GM21528 (cell line): ENCODE measurements at regions not wholly inside any gene's neighbourhood (a gene's known extent, or its start where the extent isn't known, plus 50 kb on each side); places are given as distances from the start of the nearest gene placed in this dataset.

ENCODE experiments used
- ATAC-seq: cut with Tn5 transposase; IDR thresholded peaks from one replicate; pipeline ENCODE4 v1.9.1; 2021; ENCODE audit warnings: mild to moderate bottlenecking, moderate library complexity; ENCODE audit not compliant: unreplicated experiment, low FRiP score

GRCh38 chr6:137357263-137357947 lies 136.8 kb downstream of the OLIG3 start:
- no peak for ATAC-seq

GRCh38 chr6:137353842-137354397 lies 134.7 kb upstream of the IFNGR1 start:
- ATAC-seq = no peak

DNA sequence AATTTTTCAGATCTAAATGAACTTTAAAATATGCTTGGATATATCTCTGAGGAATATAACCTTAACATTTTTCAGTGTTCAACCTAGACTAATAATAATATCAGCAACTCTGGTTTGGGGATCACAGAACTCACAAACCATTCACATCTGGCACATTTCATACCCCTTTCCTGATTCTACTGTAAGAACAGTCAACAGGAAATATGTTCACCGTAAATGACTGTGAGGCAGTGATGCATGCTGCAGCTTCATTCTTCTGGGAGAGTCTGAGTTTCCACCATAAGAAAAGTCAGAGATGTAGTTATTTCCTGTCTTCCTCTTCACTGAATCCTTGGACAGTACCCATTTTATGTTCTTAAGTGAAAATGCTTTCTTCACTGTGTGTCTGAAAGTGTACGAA lies 134.2 kb upstream of the IFNGR1 start:
- ATAC-seq = no peak

GRCh38 chr6:137352859-137353258 lies 133.7 kb upstream of the IFNGR1 start:
- ATAC-seq = no peak

DNA sequence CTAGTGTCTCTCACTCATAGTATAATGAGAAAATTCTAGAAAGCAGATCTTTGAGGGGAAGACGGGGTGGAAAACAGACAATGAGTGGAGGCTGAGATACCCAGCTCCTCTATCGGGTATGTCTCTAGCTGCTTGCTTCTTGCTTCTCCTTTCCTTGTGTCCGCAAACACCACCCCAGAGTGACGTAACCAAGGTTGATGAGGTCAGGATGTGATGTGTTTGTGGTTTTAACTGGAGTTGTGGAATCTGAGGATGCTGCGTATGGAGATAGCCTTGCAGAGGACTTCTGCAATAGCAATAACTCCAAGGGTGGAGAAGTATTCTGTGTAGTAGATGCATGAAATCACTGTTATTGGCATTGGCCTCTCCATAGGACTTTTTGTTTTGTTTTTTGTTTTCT lies 132.7 kb upstream of the IFNGR1 start:
- ATAC-seq = no peak

GRCh38 chr6:137350857-137351256 lies 131.7 kb upstream of the IFNGR1 start:
- no peak for ATAC-seq

- ATAC-seq = no peak
Observed at GRCh38 chr6:137349856-137350830, 131.0 kb upstream of the IFNGR1 start.

- no peak for ATAC-seq
Observed at GRCh38 chr6:137348777-137349176, 129.6 kb upstream of the IFNGR1 start.

- no peak for ATAC-seq
Observed at GRCh38 chr6:137343241-137343640, 124.1 kb upstream of the IFNGR1 start.

- no peak for ATAC-seq
Observed at GRCh38 chr6:137342607-137343190, 123.5 kb upstream of the IFNGR1 start.

- no peak for ATAC-seq
Observed at GRCh38 chr6:137341681-137342195, 122.6 kb upstream of the IFNGR1 start.

- no peak for ATAC-seq
Observed at GRCh38 chr6:137339929-137340559, 120.9 kb upstream of the IFNGR1 start.

GRCh38 chr6:137334884-137335283 lies 115.7 kb upstream of the IFNGR1 start:
- ATAC-seq = no peak

GRCh38 chr6:137334094-137334493 lies 114.9 kb upstream of the IFNGR1 start:
- ATAC-seq = no peak

DNA sequence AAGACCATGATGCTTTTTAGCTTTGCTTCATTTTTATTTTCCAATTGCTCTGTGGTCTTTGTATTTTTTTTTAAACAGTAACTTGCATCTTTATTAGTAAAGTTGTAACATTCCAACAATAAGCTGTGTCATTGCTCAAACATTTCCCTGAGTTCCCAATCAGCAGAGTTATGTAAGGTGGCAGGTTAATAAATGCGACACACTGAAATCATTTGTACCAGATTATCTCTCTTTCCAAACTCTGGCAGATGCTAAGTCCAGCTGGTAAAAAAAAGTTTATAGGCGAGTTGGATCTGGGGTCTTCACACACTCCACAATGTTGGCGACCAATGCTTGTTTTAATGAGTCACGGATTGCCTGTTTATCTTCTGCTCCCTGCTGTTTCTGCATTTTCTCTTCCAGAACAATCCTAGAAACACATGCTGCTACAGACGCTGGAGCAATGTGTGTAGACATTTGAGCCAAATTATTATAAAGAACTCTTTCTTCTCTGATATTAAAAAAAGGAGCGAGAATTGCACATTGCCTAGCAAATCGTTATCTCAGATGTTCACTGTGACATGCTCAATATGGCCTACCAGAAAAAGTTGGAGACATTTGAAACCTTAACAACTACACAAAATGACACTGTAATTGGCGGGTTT lies 113.6 kb upstream of the IFNGR1 start:
- ATAC-seq = no peak

DNA sequence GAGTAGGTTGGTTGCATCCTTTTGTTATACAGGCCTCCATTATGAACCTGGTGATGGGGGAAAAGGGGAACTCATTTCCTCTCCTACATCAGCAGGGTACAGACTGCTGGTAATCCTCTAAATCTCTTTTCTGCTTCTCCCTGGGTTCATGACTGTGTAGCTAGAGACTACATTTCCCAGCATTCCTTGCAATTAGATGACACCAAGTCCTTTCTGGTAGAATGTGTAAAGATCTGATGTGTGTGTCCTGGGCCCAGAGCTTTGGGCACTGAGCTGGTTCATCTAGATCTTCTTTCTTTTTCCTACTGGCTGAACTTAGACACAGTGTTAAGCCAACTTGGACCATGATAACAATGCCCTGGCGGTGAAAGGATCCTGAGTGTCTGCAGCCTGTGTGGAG lies 104.7 kb upstream of the IFNGR1 start:
- no peak for ATAC-seq

DNA sequence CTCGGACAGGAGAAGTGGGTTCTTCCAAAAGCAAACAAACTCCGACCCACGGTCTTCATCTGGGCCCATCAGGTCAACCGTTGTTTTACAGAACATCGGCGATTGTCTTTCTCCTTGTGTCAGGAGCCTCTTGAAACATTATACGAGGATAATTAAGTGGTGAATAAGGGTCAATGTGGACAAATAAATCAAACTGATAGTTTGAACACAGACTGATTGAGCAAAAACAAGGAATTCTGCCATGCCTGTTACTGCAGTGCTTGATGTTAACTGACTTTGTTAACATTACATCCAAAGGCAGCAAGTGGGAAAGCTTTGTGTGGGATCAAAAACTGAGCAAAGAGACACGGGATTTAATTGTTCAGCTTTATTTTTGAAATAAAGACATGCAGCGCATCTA lies 101.1 kb upstream of the IFNGR1 start:
- ATAC-seq = no peak

DNA sequence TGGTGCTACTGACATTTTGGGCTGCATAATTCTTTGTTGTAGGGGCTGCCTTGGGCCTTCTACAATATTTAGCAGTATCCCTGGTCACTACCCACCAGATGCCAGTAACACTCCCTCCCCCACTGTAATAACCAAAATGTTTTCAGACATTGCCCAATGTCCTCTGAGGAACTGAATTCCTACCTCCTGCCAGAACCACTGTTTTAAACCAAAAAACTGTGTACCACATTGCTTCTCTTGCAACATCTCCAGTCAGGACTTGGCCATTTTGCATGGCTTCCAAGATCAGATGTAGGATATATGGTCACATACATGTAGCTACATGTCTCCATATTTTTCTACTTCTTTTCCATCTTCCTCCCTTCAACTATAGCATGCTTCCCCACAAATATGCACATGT lies 97.4 kb upstream of the IFNGR1 start:
- no peak for ATAC-seq

DNA sequence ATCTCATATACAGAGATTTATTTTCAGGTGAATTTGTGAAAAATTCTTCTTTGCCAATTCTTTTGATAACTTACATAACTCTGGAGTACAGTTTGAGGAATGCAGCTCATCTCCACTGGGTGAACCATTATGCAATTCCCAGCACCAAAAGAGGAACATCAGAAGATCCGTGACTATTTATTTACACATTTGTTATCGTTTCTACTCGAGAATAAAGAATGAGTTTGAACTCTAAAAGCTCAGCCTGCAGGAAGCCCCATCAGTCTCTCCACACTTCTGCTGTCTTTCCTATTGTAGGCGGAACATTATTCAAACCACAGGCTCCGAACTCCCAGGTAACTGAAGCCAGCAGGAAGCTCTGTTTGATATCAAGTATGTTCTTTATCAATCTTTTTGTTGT lies 95.9 kb upstream of the IFNGR1 start:
- no peak for ATAC-seq
